ENCODE measurements at regions not wholly inside any gene's neighbourhood (a gene's known extent, or its start where the extent isn't known, plus 50 kb on each side); places are given as distances from the start of the nearest gene placed in this dataset.

DNA sequence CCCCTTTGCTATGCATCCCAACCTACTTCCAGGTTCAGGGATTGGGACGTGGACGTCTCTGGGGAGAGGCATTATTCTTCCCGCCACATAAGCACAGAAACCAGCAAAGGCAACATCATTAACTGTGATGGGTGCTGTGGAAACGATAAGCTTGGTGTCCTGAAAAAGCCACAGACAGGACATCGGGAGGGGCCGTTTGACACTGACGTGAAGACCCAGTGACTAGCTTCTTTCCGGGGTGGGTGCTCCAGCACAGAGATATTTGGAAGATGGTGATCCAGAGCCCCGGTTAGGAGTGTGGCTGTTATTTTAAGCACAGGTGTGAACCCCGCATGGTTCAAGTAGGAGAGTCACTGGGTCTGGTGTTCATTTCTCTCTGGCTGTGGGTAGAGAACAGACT, 163.8 kb upstream of the HDAC4 start (continued):
- TF ChIP-seq ZNF174 (tag by site-specific recombination; IDR thresholded peaks at IDR 0.05), result no peak
- TF ChIP-seq, protein P1, sequence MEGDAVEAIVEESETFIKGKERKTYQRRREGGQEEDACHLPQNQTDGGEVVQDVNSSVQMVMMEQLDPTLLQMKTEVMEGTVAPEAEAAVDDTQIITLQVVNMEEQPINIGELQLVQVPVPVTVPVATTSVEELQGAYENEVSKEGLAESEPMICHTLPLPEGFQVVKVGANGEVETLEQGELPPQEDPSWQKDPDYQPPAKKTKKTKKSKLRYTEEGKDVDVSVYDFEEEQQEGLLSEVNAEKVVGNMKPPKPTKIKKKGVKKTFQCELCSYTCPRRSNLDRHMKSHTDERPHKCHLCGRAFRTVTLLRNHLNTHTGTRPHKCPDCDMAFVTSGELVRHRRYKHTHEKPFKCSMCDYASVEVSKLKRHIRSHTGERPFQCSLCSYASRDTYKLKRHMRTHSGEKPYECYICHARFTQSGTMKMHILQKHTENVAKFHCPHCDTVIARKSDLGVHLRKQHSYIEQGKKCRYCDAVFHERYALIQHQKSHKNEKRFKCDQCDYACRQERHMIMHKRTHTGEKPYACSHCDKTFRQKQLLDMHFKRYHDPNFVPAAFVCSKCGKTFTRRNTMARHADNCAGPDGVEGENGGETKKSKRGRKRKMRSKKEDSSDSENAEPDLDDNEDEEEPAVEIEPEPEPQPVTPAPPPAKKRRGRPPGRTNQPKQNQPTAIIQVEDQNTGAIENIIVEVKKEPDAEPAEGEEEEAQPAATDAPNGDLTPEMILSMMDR (tag by site-specific recombination; IDR thresholded peaks at IDR 0.05), result no peak
- no peak for TF ChIP-seq ZBTB8A (tag by site-specific recombination; IDR thresholded peaks at IDR 0.05)
- no peak for TF ChIP-seq ZNF621 (tag by site-specific recombination; IDR thresholded peaks at IDR 0.05)

DNA sequence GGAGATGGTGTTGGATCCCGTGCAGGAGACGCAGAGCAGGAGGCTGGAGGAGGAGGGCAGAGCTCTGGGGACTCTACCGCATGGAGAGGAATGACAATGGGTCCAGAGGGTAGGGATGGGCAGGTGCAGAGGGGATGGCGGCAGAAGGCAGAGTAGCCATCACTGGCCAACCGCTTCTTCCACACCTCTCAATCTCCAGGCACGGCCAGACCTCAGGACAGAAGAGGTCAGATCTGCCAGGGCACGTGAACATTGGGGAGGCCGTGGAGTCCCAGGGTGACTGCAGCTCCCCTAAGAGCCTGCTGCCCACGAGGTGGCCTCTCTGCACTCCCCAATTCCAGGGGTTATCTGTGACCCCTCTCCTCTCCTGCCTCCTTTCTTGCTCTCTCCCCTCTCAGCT, 162.7 kb upstream of the HDAC4 start:
- TF ChIP-seq ZNF221 (tag by site-specific recombination; IDR thresholded peaks at IDR 0.05; ENCODE audit: borderline replicate concordance) (no peak), MZF1 (tag by site-specific recombination; IDR thresholded peaks at IDR 0.05; ENCODE audit: borderline replicate concordance) (no peak), ZNF624 (tag by site-specific recombination; IDR thresholded peaks at IDR 0.05) (no peak)

DNA sequence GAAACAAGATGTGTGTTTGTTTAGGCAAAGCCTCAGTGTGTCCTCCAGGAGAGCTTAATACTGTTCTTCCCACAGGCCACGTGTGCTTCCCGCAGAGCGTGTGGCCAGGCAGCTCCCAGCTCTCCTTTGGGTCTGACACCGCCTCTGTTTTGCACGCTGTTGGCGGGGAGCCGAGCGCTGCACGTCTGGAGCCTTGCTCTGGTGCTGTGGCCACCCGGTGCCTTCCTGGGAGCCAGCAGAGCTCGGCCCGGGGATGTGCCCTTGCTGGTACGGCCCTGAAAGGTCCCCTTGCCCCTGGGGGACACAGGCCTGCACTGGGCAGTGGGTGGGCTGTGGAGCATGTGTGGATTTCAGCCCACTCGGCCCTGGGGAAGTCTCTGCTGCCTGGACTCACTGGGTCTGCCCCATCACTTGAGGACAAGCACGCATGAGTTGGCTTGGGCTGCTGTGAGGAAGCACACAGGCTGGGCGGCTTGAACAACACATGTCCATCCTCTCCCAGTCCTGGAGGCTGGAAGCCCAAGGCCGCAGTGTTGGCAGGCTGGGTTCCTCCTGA, 160.7 kb upstream of the HDAC4 start:
- POLR2A ChIA-PET, result no interaction called here
- Histone ChIP-seq H3K4me1 (ENCODE audit: control insufficient read depth, insufficient read depth, low read length) (peaks cover 12% of the 10 kb centered on the region), H3K27ac (ENCODE audit: extremely low read depth, low read depth, low read length) (no peak overlapping the region), H3K36me3 (ENCODE audit: control insufficient read depth in 2 of 2, insufficient read depth in 1 of 2, low read length in 2 of 2) (no peaks in the 10 kb centered on the region), H3K9me3 (ENCODE audit: control insufficient read depth, insufficient read depth, low read depth, low read length) (no peaks in the 10 kb centered on the region), H3K4me3 (ENCODE audit: low read depth, low read length) (no peak overlapping the region)
- TF ChIP-seq, protein P2, sequence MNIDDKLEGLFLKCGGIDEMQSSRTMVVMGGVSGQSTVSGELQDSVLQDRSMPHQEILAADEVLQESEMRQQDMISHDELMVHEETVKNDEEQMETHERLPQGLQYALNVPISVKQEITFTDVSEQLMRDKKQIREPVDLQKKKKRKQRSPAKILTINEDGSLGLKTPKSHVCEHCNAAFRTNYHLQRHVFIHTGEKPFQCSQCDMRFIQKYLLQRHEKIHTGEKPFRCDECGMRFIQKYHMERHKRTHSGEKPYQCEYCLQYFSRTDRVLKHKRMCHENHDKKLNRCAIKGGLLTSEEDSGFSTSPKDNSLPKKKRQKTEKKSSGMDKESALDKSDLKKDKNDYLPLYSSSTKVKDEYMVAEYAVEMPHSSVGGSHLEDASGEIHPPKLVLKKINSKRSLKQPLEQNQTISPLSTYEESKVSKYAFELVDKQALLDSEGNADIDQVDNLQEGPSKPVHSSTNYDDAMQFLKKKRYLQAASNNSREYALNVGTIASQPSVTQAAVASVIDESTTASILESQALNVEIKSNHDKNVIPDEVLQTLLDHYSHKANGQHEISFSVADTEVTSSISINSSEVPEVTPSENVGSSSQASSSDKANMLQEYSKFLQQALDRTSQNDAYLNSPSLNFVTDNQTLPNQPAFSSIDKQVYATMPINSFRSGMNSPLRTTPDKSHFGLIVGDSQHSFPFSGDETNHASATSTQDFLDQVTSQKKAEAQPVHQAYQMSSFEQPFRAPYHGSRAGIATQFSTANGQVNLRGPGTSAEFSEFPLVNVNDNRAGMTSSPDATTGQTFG (tag by site-specific recombination; IDR thresholded peaks at IDR 0.05; ENCODE audit: borderline replicate concordance), result no peak
- TF ChIP-seq, protein P3, sequence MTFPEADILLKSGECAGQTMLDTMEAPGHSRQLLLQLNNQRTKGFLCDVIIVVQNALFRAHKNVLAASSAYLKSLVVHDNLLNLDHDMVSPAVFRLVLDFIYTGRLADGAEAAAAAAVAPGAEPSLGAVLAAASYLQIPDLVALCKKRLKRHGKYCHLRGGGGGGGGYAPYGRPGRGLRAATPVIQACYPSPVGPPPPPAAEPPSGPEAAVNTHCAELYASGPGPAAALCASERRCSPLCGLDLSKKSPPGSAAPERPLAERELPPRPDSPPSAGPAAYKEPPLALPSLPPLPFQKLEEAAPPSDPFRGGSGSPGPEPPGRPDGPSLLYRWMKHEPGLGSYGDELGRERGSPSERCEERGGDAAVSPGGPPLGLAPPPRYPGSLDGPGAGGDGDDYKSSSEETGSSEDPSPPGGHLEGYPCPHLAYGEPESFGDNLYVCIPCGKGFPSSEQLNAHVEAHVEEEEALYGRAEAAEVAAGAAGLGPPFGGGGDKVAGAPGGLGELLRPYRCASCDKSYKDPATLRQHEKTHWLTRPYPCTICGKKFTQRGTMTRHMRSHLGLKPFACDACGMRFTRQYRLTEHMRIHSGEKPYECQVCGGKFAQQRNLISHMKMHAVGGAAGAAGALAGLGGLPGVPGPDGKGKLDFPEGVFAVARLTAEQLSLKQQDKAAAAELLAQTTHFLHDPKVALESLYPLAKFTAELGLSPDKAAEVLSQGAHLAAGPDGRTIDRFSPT (tag by site-specific recombination; IDR thresholded peaks at IDR 0.05), result no peak
- TF ChIP-seq, protein P4, sequence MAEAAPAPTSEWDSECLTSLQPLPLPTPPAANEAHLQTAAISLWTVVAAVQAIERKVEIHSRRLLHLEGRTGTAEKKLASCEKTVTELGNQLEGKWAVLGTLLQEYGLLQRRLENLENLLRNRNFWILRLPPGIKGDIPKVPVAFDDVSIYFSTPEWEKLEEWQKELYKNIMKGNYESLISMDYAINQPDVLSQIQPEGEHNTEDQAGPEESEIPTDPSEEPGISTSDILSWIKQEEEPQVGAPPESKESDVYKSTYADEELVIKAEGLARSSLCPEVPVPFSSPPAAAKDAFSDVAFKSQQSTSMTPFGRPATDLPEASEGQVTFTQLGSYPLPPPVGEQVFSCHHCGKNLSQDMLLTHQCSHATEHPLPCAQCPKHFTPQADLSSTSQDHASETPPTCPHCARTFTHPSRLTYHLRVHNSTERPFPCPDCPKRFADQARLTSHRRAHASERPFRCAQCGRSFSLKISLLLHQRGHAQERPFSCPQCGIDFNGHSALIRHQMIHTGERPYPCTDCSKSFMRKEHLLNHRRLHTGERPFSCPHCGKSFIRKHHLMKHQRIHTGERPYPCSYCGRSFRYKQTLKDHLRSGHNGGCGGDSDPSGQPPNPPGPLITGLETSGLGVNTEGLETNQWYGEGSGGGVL (tag by site-specific recombination; IDR thresholded peaks at IDR 0.05), result no peak
- TF ChIP-seq YY2 (tag by site-specific recombination; IDR thresholded peaks at IDR 0.05) (no peak), ZNF510 (tag by site-specific recombination; IDR thresholded peaks at IDR 0.05; ENCODE audit: insufficient replicate concordance) (no peak), ZNF157 (tag by site-specific recombination; IDR thresholded peaks at IDR 0.05) (no peak), GLIS1 (tag by site-specific recombination; IDR thresholded peaks at IDR 0.05) (no peak), KLF1 (tag by site-specific recombination; IDR thresholded peaks at IDR 0.05) (no peak)
- CTCF ChIA-PET, result no interaction called here

More for the DNA sequence above, 162.7 kb upstream of the HDAC4 start:
- Histone ChIP-seq H3K9me3 (ENCODE audit: control insufficient read depth, insufficient read depth, low read depth, low read length) (no peaks in the 10 kb centered on the region), H3K4me1 (ENCODE audit: control insufficient read depth, insufficient read depth, low read length) (no peaks in the 10 kb centered on the region), H3K27ac (ENCODE audit: extremely low read depth, low read depth, low read length) (no peak overlapping the region), H3K4me3 (ENCODE audit: low read depth, low read length) (no peak overlapping the region), H3K36me3 (ENCODE audit: control insufficient read depth in 2 of 2, insufficient read depth in 1 of 2, low read length in 2 of 2) (no peaks in the 10 kb centered on the region)
- ChIA-PET CTCF (no interaction called here), POLR2A (no interaction called here)

All from HEK293 (cell line).